Activated T-helper 17 cell treated with anti-CD3 and anti-CD28 coated beads, Interleukin-2, amount 50 U/mL, for 72 hours (primary cell): ENCODE measurements at regions not wholly inside any gene's neighbourhood (a gene's known extent, or its start where the extent isn't known, plus 50 kb on each side); places are given as distances from the start of the nearest gene placed in this dataset.

Experiments used
- ATAC-seq: fragments of 150-1000 bp; cut with Tn5 transposase; replicated peaks from 2 replicates; pipeline ENCODE4 v1.10.0; 2021; ENCODE audit warnings: mild to moderate bottlenecking, moderate library complexity
- H3K27ac Mint-ChIP-seq: one replicate; pipeline ENCODE4 v1.8.0; 2022; ENCODE audit warnings: mixed read lengths
- H3K27me3 Mint-ChIP-seq: one replicate; pipeline ENCODE4 v1.8.0; 2022; ENCODE audit warnings: mixed read lengths
- H3K36me3 Mint-ChIP-seq: one replicate; pipeline ENCODE4 v1.8.0; 2022; ENCODE audit warnings: low read depth, mild to moderate bottlenecking, mixed read lengths
- H3K4me1 Mint-ChIP-seq: one replicate; pipeline ENCODE4 v1.8.0; 2022; ENCODE audit warnings: mixed read lengths
- H3K4me3 Mint-ChIP-seq: one replicate; pipeline ENCODE4 v1.8.0; 2022; ENCODE audit warnings: mild to moderate bottlenecking, mixed read lengths
- H3K9me3 Mint-ChIP-seq: one replicate; pipeline ENCODE4 v1.8.0; 2022; ENCODE audit warnings: mixed read lengths

DNA sequence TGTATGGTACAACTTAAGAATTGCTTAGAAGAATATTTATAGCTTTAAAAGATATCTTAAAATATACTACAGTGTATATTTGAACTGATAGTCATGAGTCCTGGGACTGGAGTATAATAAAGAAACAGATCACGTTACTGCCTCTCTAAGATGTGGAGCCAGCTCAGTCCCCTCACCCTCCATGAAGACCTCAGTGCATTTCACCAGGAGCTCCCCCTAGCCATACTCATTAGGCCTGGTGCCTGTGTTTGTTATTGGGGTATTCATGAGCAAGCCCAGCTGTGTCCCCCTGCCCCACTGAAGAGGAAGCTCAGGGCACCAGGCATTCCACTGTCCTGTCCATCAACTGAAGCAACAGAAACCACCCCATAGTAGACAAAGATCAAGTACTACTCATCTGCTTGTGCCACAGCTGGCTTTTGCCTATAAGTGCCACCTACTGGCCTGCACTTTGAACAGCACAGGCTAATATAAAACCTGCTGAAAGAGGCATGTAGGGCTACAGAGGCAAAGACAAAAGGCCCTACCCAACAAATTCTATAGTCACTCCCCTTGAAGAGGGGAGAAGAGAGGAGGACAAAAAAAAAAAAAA lies 850.2 kb upstream of the NUDT12 start:
- H3K9me3 Mint-ChIP-seq = peaks cover 15% of the 10 kb centered on the region
- ATAC-seq = no peak
- H3K27me3 Mint-ChIP-seq = no peaks in the 10 kb centered on the region
- no peaks in the 10 kb centered on the region for H3K36me3 Mint-ChIP-seq
- no peak overlapping the region for H3K4me3 Mint-ChIP-seq
- no peaks in the 10 kb centered on the region for H3K4me1 Mint-ChIP-seq
- no peak overlapping the region for H3K27ac Mint-ChIP-seq

DNA sequence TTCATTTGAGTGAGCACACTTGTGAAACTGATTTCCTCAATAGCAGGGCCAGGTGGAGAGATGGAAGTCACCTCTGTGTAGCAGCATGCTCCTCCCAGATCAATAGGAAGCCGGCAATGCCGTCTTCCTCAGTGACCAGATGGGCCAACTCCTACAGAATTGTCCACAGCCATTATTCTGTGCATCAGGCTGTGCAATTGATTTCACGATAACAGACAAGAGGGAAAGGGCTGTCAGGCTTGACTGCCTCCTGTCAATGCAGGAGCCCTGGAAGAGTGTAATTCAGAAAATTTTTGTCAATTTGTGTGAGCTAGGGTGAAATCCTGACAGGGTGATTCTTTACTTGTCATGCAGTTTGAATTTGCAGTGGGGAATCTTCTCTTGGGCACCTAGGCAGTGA lies 838.4 kb upstream of the NUDT12 start:
- Mint-ChIP-seq H3K9me3 (peaks cover 13% of the 10 kb centered on the region), H3K27ac (no peak overlapping the region), H3K36me3 (no peaks in the 10 kb centered on the region), H3K27me3 (no peaks in the 10 kb centered on the region), H3K4me3 (no peak overlapping the region), H3K4me1 (no peaks in the 10 kb centered on the region)
- ATAC-seq = no peak

DNA sequence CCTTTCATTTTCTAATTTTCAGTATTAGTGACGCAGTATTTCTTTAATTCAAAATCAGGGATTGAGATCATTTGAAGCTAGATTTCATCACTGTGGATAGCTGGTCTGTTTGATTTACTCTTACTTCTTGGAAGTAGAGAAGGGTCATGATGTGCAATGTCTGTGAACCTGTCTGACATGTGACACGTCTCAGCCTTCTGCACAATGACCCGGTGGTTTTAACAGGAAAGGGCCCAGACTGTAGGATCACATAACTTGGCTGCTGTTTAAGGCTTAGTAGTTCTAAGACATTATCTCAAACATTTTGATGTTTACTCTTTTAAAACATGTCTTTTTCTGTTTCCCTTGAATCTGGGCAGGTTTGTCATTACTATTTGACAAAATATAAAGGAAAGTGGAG lies 823.3 kb upstream of the NUDT12 start:
- no peak for ATAC-seq

DNA sequence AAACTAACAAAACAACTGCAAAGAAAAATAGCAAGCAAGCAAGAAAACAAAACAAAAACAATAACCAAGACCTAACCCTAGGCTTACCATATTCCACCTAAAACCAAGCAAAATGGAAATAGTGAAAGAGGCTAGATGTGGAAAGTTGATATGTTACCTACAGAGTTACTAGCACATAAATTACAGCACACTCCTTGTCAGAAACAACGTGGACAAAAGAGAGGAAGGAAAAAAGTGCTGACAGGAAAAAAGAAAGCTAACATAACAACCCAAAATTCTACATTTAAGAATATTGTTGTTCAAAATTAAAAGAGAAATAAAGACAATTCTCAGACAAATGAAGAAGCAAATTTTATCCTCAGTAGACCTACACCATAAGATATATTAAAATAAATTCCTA lies 812.8 kb upstream of the NUDT12 start:
- no peak overlapping the region for H3K27ac Mint-ChIP-seq
- no peaks in the 10 kb centered on the region for H3K27me3 Mint-ChIP-seq
- no peaks in the 10 kb centered on the region for H3K4me1 Mint-ChIP-seq
- no peak for ATAC-seq
- H3K36me3 Mint-ChIP-seq = no peaks in the 10 kb centered on the region
- peaks cover 4% of the 10 kb centered on the region for H3K9me3 Mint-ChIP-seq
- no peak overlapping the region for H3K4me3 Mint-ChIP-seq

More for the DNA sequence above, 823.3 kb upstream of the NUDT12 start:
- no peak overlapping the region for H3K4me3 Mint-ChIP-seq
- no peaks in the 10 kb centered on the region for H3K4me1 Mint-ChIP-seq
- peaks cover 32% of the 10 kb centered on the region for H3K9me3 Mint-ChIP-seq
- no peaks in the 10 kb centered on the region for H3K27me3 Mint-ChIP-seq
- H3K27ac Mint-ChIP-seq = no peak overlapping the region
- no peaks in the 10 kb centered on the region for H3K36me3 Mint-ChIP-seq

DNA sequence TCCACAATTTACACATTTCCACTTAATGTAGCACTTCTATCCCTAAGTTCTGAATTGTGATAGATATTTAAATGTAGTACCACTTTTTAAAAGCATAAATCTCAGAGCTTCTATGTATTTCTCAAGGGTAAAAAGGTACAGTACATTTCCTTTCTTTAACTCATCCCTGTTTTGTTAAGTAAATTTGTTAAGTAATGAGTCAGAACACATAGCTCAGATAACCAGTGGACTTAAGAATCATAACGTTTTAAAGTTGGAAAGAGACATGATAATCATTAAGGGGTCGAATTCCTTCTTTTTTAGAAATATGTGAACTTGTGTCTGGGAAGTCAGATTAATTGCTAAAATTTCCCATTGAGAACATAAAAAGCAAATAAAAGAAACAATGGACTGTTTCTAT lies 810.2 kb upstream of the NUDT12 start:
- no peak for ATAC-seq
- no peaks in the 10 kb centered on the region for H3K36me3 Mint-ChIP-seq
- no peak overlapping the region for H3K27ac Mint-ChIP-seq
- no peaks in the 10 kb centered on the region for H3K4me1 Mint-ChIP-seq
- H3K9me3 Mint-ChIP-seq = peaks cover 11% of the 10 kb centered on the region
- no peaks in the 10 kb centered on the region for H3K27me3 Mint-ChIP-seq
- H3K4me3 Mint-ChIP-seq = no peak overlapping the region

DNA sequence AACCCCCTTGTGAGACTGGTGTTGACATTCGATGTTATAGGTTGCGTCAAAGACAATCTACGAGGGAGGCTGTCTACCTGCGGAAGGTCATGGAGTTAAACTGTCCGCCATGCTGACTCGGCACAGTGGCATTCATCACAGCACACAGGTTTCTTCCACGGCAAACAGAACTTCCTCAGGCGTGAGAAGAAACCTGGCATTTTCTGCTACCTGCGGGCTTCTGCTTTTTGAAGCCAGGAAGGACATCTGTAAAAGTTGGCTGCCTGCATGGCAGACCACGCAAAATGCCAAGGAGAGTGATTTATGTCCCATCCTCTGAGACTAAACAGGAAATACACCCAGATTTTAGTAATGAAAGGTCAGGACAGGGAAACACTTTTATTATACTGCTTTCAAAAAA lies 809.8 kb upstream of the NUDT12 start:
- no peak for ATAC-seq
- Mint-ChIP-seq H3K36me3 (no peaks in the 10 kb centered on the region), H3K9me3 (peaks cover 11% of the 10 kb centered on the region)

DNA sequence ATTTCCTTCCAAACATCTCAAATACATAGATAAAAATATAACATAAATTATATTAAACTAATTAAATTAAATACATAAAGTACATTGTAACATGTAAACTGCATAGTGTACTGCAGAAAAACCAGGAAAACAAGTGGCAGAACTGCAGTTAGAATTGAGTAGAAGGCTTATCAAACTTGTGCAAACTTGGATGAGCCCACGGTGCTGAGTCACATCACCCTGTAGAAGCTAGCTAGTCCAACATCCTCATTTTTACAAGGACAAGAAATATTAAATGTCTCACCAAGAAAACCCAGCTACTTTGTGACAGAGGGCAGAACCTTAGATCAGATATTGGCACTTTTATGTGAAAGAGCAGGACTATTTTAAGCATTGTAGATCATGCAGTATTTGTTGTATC lies 807.9 kb upstream of the NUDT12 start:
- Mint-ChIP-seq H3K36me3 (no peaks in the 10 kb centered on the region), H3K4me3 (no peak overlapping the region), H3K4me1 (no peaks in the 10 kb centered on the region), H3K9me3 (peaks cover 11% of the 10 kb centered on the region), H3K27ac (no peak overlapping the region), H3K27me3 (no peaks in the 10 kb centered on the region)
- no peak for ATAC-seq

More for the DNA sequence above, 809.8 kb upstream of the NUDT12 start:
- no peak overlapping the region for H3K4me3 Mint-ChIP-seq
- H3K27ac Mint-ChIP-seq = no peak overlapping the region
- no peaks in the 10 kb centered on the region for H3K4me1 Mint-ChIP-seq
- H3K27me3 Mint-ChIP-seq = no peaks in the 10 kb centered on the region

DNA sequence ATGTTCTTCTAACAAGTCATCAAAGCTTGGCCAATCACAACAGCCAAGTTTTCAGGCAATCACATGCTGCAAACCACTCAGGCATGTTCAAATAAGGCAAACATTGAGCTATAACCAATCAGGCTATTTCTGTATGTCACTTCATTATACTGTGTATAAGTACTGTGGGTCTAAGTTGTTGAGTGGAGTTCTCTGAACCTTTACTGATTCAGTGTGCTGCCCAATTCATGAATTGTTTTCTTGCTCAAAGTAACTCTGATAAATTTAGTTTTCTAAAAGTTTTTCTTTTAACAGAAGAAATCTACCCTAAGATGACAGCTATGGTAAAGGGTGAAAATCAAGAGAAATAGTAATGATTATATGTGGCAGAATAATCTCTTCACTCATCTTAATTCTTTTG lies 805.4 kb upstream of the NUDT12 start:
- Mint-ChIP-seq H3K4me1 (no peaks in the 10 kb centered on the region), H3K27ac (no peak overlapping the region), H3K4me3 (no peak overlapping the region), H3K36me3 (no peaks in the 10 kb centered on the region), H3K9me3 (peaks cover 11% of the 10 kb centered on the region), H3K27me3 (no peaks in the 10 kb centered on the region)
- no peak for ATAC-seq

DNA sequence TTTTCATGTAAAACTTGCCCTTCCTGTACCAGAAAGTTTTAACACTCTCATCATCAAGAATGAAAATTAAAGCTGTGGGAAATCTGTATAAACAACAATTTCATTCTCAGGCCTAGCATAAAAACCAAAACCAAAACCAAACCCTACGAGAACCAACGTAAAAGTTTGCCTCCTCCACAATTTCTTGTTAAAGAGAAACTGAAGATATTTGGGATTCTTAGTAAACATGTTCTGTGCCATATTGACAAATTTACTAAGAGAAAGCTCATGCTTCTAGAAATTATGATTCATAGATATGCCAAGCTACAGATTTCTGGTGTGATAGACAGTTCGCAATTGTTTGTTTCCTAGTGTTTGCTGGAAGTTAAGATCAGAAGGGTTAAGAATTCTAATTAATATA lies 801.0 kb upstream of the NUDT12 start:
- H3K4me1 Mint-ChIP-seq = no peaks in the 10 kb centered on the region
- no peak overlapping the region for H3K4me3 Mint-ChIP-seq
- no peak overlapping the region for H3K27ac Mint-ChIP-seq
- H3K27me3 Mint-ChIP-seq = no peaks in the 10 kb centered on the region
- H3K9me3 Mint-ChIP-seq = no peaks in the 10 kb centered on the region
- ATAC-seq = no peak
- H3K36me3 Mint-ChIP-seq = no peaks in the 10 kb centered on the region

DNA sequence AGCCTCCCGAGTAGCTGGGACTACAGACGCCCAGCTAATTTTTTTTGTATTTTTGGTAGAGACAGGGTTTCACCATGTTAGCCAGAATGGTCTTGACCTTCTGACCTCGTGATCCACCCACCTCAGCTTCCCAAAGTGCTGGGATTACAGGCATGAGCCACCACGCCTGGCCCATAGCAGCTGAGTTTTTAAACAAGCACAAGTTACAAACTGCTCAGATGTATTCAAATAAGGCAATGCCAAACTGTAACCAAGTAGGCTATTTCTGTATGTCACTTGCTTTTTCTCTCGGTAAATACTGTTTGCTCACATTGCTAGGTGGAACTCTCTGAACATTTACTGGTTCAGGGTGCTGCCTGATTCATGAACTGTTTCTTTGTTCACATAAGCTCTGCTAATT lies 799.3 kb upstream of the NUDT12 start:
- no peak for ATAC-seq
- Mint-ChIP-seq H3K27ac (no peak overlapping the region), H3K27me3 (no peaks in the 10 kb centered on the region)

DNA sequence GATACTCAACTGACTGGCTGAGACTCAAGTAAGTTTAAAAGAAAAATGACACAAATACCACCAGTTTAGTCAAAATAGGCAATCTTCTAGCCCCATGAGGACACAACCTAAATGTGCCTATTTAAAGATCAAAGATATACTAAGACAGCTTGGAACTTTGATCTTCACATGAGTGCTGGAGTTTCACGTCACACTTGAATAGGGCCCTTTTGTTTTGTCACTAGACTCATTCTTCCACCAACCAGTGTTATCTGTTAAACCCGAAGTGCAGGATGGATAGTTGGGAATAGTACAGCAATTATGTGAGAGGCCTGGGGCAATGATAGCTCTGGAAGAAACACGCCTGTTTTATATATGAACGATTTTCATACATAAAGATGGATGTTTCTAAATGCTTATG lies 792.8 kb upstream of the NUDT12 start:
- Mint-ChIP-seq H3K36me3 (no peaks in the 10 kb centered on the region), H3K9me3 (no peaks in the 10 kb centered on the region), H3K4me1 (no peaks in the 10 kb centered on the region), H3K27ac (no peak overlapping the region), H3K4me3 (no peak overlapping the region), H3K27me3 (no peaks in the 10 kb centered on the region)
- ATAC-seq = no peak

More for the DNA sequence above, 799.3 kb upstream of the NUDT12 start:
- H3K4me1 Mint-ChIP-seq = no peaks in the 10 kb centered on the region
- no peaks in the 10 kb centered on the region for H3K36me3 Mint-ChIP-seq
- no peaks in the 10 kb centered on the region for H3K9me3 Mint-ChIP-seq
- H3K4me3 Mint-ChIP-seq = no peak overlapping the region

DNA sequence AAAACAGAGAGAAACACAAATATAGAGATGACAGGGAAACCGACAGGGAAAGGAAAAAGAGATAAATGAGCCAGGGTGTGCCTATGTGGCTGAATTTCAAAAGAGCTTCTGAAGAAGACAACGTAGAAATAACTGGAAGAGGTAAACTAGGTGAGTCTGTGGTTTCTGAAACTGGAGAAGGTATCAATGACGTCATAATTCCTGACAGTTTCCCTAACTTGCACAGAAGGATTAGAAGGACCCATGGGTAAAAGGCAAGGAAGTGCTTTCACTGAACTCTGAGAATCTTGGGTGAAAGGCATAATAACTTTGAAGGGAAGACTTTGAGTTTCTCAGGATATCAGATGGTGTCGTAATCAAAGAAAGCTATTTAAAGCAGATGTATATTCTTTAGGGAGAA lies 790.8 kb upstream of the NUDT12 start:
- H3K36me3 Mint-ChIP-seq = no peaks in the 10 kb centered on the region
- no peak for ATAC-seq
- no peak overlapping the region for H3K27ac Mint-ChIP-seq
- H3K4me3 Mint-ChIP-seq = no peak overlapping the region
- no peaks in the 10 kb centered on the region for H3K27me3 Mint-ChIP-seq
- peaks cover 4% of the 10 kb centered on the region for H3K9me3 Mint-ChIP-seq
- no peaks in the 10 kb centered on the region for H3K4me1 Mint-ChIP-seq

DNA sequence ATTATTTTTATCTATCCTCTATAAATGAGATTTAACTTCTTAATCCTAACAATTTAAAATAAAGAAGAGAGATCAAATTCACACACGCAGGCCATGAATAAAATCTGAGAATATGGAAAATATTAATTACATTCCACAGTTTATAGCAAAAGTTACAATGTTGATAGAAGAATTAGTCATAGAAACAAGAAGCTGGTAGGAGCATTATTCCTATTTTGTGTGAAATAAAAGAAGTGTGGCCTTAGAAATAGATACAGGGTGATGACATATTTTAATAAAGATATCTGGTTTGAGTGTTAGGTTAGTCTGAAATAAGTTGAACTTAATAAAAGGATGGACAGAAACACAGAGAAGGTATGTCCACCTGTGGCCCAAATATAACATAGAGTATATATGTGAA lies 790.4 kb upstream of the NUDT12 start:
- H3K4me1 Mint-ChIP-seq = no peaks in the 10 kb centered on the region
- no peak overlapping the region for H3K4me3 Mint-ChIP-seq
- H3K36me3 Mint-ChIP-seq = no peaks in the 10 kb centered on the region
- no peak overlapping the region for H3K27ac Mint-ChIP-seq
- ATAC-seq = no peak
- peaks cover 4% of the 10 kb centered on the region for H3K9me3 Mint-ChIP-seq
- no peaks in the 10 kb centered on the region for H3K27me3 Mint-ChIP-seq

DNA sequence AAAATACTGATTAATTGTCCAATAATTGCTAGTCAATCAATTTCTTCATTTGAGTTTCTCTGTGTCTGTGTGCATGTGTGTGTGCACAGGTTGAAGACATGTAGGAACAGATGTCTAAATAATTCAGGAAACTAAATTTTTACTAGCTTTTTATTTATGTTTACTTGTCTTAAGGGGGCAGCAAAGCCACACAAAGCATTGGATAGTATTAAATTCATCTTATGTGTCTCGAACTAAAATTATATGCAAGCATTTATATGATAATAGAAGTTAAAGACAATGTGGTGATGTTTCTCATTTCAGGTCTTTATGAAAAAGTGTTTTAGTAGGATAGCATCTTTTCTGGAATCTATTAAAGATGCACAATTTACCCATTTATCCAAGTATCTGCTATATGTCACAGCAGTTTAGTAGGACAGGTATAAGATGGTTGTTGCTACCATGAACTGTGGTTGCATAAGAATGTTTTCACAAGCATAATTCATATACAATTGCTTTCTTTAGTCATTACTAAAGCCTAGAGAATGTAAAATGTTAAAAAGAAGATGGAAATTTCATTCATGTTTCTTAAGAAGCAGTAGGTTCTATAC lies 784.6 kb upstream of the NUDT12 start:
- no peak overlapping the region for H3K27ac Mint-ChIP-seq
- H3K27me3 Mint-ChIP-seq = no peaks in the 10 kb centered on the region
- H3K4me3 Mint-ChIP-seq = no peak overlapping the region
- H3K9me3 Mint-ChIP-seq = peaks cover 4% of the 10 kb centered on the region
- no peaks in the 10 kb centered on the region for H3K4me1 Mint-ChIP-seq
- no peaks in the 10 kb centered on the region for H3K36me3 Mint-ChIP-seq
- ATAC-seq = no peak

DNA sequence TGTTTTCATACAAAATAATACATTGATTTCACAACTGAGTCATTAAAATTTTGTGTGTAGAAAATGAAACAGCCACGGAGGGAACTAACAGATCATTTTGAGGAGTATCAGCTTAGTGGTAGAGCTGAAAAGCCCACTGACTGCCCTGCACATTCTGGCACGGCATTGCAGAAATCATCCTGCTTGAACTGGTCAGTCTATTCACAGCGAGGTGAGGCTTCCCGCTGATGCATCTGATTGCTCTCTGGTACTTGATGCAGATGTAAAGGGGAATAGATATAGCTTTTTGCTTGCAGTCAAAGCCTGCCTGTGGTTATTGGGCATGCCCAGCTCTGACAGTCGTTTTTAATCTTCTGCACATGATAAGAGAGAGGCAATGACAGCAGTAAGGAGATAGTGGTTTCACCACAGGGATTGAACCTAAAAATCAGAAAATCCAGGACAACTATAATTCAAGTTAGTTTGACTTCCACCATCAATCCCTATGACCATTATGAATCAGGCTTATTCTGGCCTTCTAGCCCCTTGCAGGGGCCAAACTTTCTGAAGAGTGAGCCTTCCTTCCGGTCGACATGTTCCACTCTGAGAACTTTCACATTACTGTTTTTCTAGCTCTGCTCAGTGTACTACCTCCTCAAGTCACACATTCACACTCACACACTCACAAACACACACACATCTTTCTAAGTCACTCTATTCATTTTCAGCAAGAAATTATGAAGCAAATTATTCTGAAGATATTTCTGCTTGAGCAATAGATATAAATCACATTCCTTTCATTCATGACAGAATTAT lies 782.8 kb upstream of the NUDT12 start:
- H3K27me3 Mint-ChIP-seq = no peaks in the 10 kb centered on the region
- no peaks in the 10 kb centered on the region for H3K36me3 Mint-ChIP-seq
- peaks cover 7% of the 10 kb centered on the region for H3K9me3 Mint-ChIP-seq
- H3K4me1 Mint-ChIP-seq = no peaks in the 10 kb centered on the region
- no peak overlapping the region for H3K4me3 Mint-ChIP-seq
- no peak overlapping the region for H3K27ac Mint-ChIP-seq
- no peak for ATAC-seq
